HEK293T (cell line): ENCODE measurements at regions not wholly inside any gene's neighbourhood (a gene's known extent, or its start where the extent isn't known, plus 50 kb on each side); places are given as distances from the start of the nearest gene placed in this dataset.

Experiments used
- CTCF ChIA-PET: fragments of 350-600 bp; formaldehyde crosslinking; extraction: SDS; loops from one replicate; lab custom pipeline; 2021; ENCODE audit warnings: antibody characterized with exemption, inconsistent platforms; lab: Yijun Ruan, JAX
- POLR2A ChIA-PET: fragments of 350-600 bp; formaldehyde crosslinking; extraction: SDS; loops from one replicate; lab custom pipeline; 2020; ENCODE audit warnings: antibody characterized with exemption, inconsistent platforms; lab: Yijun Ruan, JAX
- DNase-seq: peaks from one replicate; pipeline ENCODE4 v3.0.0; 2012; ENCODE audit warnings: mixed read lengths; ENCODE audit errors: extremely low spot score
- ARNT ChIP-seq: fragments of 450-650 bp; IDR thresholded peaks from 2 replicates; pipeline ENCODE4 v1.6.1; 2017; ENCODE audit warnings: mild to moderate bottlenecking
- BHLHE40 ChIP-seq: fragments of 450-650 bp; IDR thresholded peaks from 2 replicates; pipeline ENCODE4 v1.6.1; 2016; ENCODE audit warnings: mild to moderate bottlenecking, moderate library complexity, borderline replicate concordance
- CTBP1 ChIP-seq: fragments of 450-650 bp; IDR thresholded peaks from 2 replicates; pipeline ENCODE4 v1.6.1; 2016; ENCODE audit warnings: borderline replicate concordance
- ELF4 ChIP-seq: fragments of 450-650 bp; IDR thresholded peaks from 2 replicates; pipeline ENCODE4 v1.6.1; 2017; ENCODE audit warnings: antibody characterized with exemption
- FOXA1 ChIP-seq: fragments of 450-650 bp; IDR thresholded peaks from 2 replicates; pipeline ENCODE4 v1.6.1; 2016; ENCODE audit warnings: mild to moderate bottlenecking
- FOXK2 ChIP-seq: fragments of 450-650 bp; IDR thresholded peaks from 2 replicates; pipeline ENCODE4 v1.6.1; 2016; ENCODE audit warnings: mild to moderate bottlenecking
- FOXM1 ChIP-seq: fragments of 450-650 bp; IDR thresholded peaks from 2 replicates; pipeline ENCODE4 v1.6.1; 2017; ENCODE audit warnings: mild to moderate bottlenecking, borderline replicate concordance
- HDGF ChIP-seq: fragments of 450-650 bp; IDR thresholded peaks from 2 replicates; pipeline ENCODE4 v1.6.1; 2017; ENCODE audit warnings: antibody characterized with exemption, borderline replicate concordance
- L3MBTL2 ChIP-seq: fragments of 450-650 bp; conservative IDR thresholded peaks from 2 replicates; pipeline ENCODE4 v1.6.1; 2016; ENCODE audit warnings: mild to moderate bottlenecking
- LEF1 ChIP-seq: fragments of 450-650 bp; IDR thresholded peaks from 2 replicates; pipeline ENCODE4 v1.6.1; 2017; ENCODE audit warnings: mild to moderate bottlenecking, borderline replicate concordance
- NFRKB ChIP-seq: fragments of 450-650 bp; IDR thresholded peaks from 2 replicates; pipeline ENCODE4 v1.6.1; 2016; ENCODE audit warnings: mild to moderate bottlenecking, moderate library complexity
- PKNOX1 ChIP-seq: fragments of 450-650 bp; IDR thresholded peaks from 2 replicates; pipeline ENCODE4 v1.6.1; 2016
- SP1 ChIP-seq: fragments of 450-650 bp; IDR thresholded peaks from 2 replicates; pipeline ENCODE4 v1.6.1; 2017
- SUZ12 ChIP-seq: fragments of 450-650 bp; IDR thresholded peaks from 2 replicates; pipeline ENCODE4 v1.6.1; 2016; ENCODE audit warnings: mild to moderate bottlenecking
- TARDBP ChIP-seq: fragments of 450-650 bp; IDR thresholded peaks from 2 replicates; pipeline ENCODE4 v1.6.1; 2016
- ZNF384 ChIP-seq: fragments of 450-650 bp; IDR thresholded peaks from 2 replicates; pipeline ENCODE4 v1.6.1; 2016

GRCh38 chr10:128803790-128804189 lies 663.3 kb upstream of the MGMT start:
- DNase-seq, result no peak
- ChIA-PET CTCF (no interaction called here), POLR2A (no interaction called here)
- no peak for TF ChIP-seq FOXA1
- no peak for TF ChIP-seq LEF1
- no peak for TF ChIP-seq SUZ12
- TF ChIP-seq FOXM1, result no peak
- TF ChIP-seq ZNF384, result no peak
- no peak for TF ChIP-seq TARDBP
- no peak for TF ChIP-seq HDGF
- TF ChIP-seq SP1, result no peak
- no peak for TF ChIP-seq BHLHE40
- TF ChIP-seq L3MBTL2, result no peak
- TF ChIP-seq CTBP1, result no peak
- no peak for TF ChIP-seq ARNT
- no peak for TF ChIP-seq NFRKB
- TF ChIP-seq FOXK2, result no peak
- no peak for TF ChIP-seq ELF4
- TF ChIP-seq PKNOX1, result no peak

- TF ChIP-seq CTBP1 (no peak), L3MBTL2 (no peak), SP1 (no peak), ARNT (no peak), SUZ12 (no peak), FOXA1 (no peak)
- CTCF ChIA-PET, result no interaction called here
- POLR2A ChIA-PET, result no interaction called here
- no peak for DNase-seq
These were observed 662.6 kb upstream of the MGMT start for GRCh38 chr10:128804411-128804810.

GRCh38 chr10:128808921-128809440 lies 658.1 kb upstream of the MGMT start:
- DNase-seq, result no peak
- CTCF ChIA-PET, result no interaction called here
- no peak for TF ChIP-seq FOXK2
- TF ChIP-seq ZNF384, result no peak
- TF ChIP-seq TARDBP, result no peak
- no peak for TF ChIP-seq SUZ12
- no peak for TF ChIP-seq LEF1
- TF ChIP-seq ARNT, result no peak
- TF ChIP-seq PKNOX1, result no peak
- no peak for TF ChIP-seq CTBP1
- no peak for TF ChIP-seq HDGF
- TF ChIP-seq SP1, result no peak
- no peak for TF ChIP-seq ELF4
- TF ChIP-seq NFRKB, result no peak
- no peak for TF ChIP-seq FOXM1
- TF ChIP-seq BHLHE40, result no peak
- no peak for TF ChIP-seq L3MBTL2
- no peak for TF ChIP-seq FOXA1
- POLR2A ChIA-PET, result no interaction called here

GRCh38 chr10:128811511-128811910 lies 655.5 kb upstream of the MGMT start:
- DNase-seq, result no peak
- no peak for TF ChIP-seq SP1
- TF ChIP-seq HDGF, result no peak
- TF ChIP-seq PKNOX1, result no peak
- TF ChIP-seq ARNT, result no peak
- TF ChIP-seq FOXM1, result no peak
- TF ChIP-seq LEF1, result no peak
- TF ChIP-seq TARDBP, result no peak
- TF ChIP-seq NFRKB, result no peak
- no peak for TF ChIP-seq CTBP1
- TF ChIP-seq ZNF384, result no peak
- TF ChIP-seq BHLHE40, result no peak
- TF ChIP-seq SUZ12, result no peak
- TF ChIP-seq FOXK2, result no peak
- no peak for TF ChIP-seq ELF4
- no peak for TF ChIP-seq FOXA1
- TF ChIP-seq L3MBTL2, result no peak
- CTCF ChIA-PET, result no interaction called here
- POLR2A ChIA-PET, result no interaction called here

- no peak for TF ChIP-seq TARDBP
- no peak for TF ChIP-seq SUZ12
- no peak for TF ChIP-seq FOXM1
- TF ChIP-seq HDGF, result no peak
- TF ChIP-seq L3MBTL2, result no peak
- no peak for TF ChIP-seq ELF4
- TF ChIP-seq ARNT, result no peak
- TF ChIP-seq FOXK2, result no peak
- TF ChIP-seq NFRKB, result no peak
- TF ChIP-seq CTBP1, result no peak
- no peak for TF ChIP-seq ZNF384
- no peak for TF ChIP-seq BHLHE40
- TF ChIP-seq LEF1, result no peak
- no peak for TF ChIP-seq SP1
- ChIA-PET CTCF (no interaction called here), POLR2A (no interaction called here)
- no peak for DNase-seq
These were observed 655.0 kb upstream of the MGMT start for GRCh38 chr10:128812000-128812399.

GRCh38 chr10:128813574-128813973 lies 653.5 kb upstream of the MGMT start:
- POLR2A ChIA-PET, result no interaction called here
- CTCF ChIA-PET, result no interaction called here
- no peak for DNase-seq
- no peak for TF ChIP-seq BHLHE40
- TF ChIP-seq L3MBTL2, result no peak
- no peak for TF ChIP-seq HDGF
- no peak for TF ChIP-seq ELF4
- TF ChIP-seq CTBP1, result no peak
- no peak for TF ChIP-seq FOXM1
- no peak for TF ChIP-seq PKNOX1
- TF ChIP-seq NFRKB, result no peak
- TF ChIP-seq SP1, result no peak
- TF ChIP-seq TARDBP, result no peak
